Hepatocyte (in vitro differentiated cells): ENCODE measurements at regions not wholly inside any gene's neighbourhood (a gene's known extent, or its start where the extent isn't known, plus 50 kb on each side); places are given as distances from the start of the nearest gene placed in this dataset.

Source experiments
- EZH2 ChIP-seq: fragments of 200-600 bp; sonication (generic); IDR thresholded peaks from 2 replicates; pipeline ENCODE4 v1.6.1; 2016; ENCODE audit warnings: antibody characterized with exemption, mild to moderate bottlenecking, borderline replicate concordance
- EZH2phosphoT487 ChIP-seq: fragments of 200-600 bp; sonication (generic); IDR thresholded peaks from one replicate; pipeline ENCODE4 v1.6.1; 2018; ENCODE audit warnings: antibody characterized with exemption, mild to moderate bottlenecking, low read depth, moderate library complexity; ENCODE audit not compliant: unreplicated experiment, severe bottlenecking
- TF ChIP-seq, protein P1 (sequence below): fragments of 200-600 bp; sonication (generic); IDR thresholded peaks from 2 replicates; pipeline ENCODE4 v1.5.1; 2016; ENCODE audit warnings: antibody characterized with exemption, mild to moderate bottlenecking; ENCODE audit not compliant: poor library complexity

DNA sequence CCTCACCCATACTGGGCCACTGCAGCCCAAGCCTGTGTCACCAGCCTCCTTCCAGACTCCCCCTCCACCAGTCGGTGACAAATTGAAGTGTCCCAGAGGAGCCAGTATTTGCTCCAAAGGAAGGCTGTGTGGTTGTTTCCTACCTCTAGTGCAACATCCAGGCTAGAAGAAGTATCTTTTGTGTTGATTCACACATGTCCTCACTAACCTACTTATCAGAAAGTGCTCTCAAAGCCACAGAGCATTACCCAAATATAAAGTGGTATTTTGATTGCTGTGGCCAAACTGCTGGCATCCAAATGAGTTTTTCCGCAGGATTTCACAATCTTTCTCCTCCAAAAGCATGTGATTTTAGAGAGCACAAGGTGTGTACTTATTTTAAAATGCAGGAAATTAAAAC is 134.8 kb downstream of the CUL2 start:
- TF ChIP-seq, protein P1, sequence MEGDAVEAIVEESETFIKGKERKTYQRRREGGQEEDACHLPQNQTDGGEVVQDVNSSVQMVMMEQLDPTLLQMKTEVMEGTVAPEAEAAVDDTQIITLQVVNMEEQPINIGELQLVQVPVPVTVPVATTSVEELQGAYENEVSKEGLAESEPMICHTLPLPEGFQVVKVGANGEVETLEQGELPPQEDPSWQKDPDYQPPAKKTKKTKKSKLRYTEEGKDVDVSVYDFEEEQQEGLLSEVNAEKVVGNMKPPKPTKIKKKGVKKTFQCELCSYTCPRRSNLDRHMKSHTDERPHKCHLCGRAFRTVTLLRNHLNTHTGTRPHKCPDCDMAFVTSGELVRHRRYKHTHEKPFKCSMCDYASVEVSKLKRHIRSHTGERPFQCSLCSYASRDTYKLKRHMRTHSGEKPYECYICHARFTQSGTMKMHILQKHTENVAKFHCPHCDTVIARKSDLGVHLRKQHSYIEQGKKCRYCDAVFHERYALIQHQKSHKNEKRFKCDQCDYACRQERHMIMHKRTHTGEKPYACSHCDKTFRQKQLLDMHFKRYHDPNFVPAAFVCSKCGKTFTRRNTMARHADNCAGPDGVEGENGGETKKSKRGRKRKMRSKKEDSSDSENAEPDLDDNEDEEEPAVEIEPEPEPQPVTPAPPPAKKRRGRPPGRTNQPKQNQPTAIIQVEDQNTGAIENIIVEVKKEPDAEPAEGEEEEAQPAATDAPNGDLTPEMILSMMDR: no peak
- TF ChIP-seq EZH2 (no peak), EZH2phosphoT487 (no peak)
